Body of pancreas (tissue), 4 donors: ENCODE measurements at regions not wholly inside any gene's neighbourhood (a gene's known extent, or its start where the extent isn't known, plus 50 kb on each side); places are given as distances from the start of the nearest gene placed in this dataset.

Source experiments
- ATAC-seq: fragments of 150-250 bp; one replicate; pipeline ENCODE4 v1.9.1; 2016
- DNase-seq, 4 donors: peaks; one replicate each; pipeline ENCODE4 v3.0.0-alpha.2; 2019
- H3K27ac ChIP-seq, 4 donors: fragments of 200-600 bp; sonication (generic); 1 replicate in 3 of 4; 2 replicates in 1 of 4; pipeline versions ENCODE4 v1.5.1 to v1.6.1; 2016 to 2019; ENCODE audit warnings: mild to moderate bottlenecking in 1 of 4, mixed read lengths in 1 of 4, moderate library complexity in 1 of 4
- H3K27me3 ChIP-seq, 2 donors: fragments of 200-600 bp; sonication (generic); one replicate each; pipeline ENCODE4 v1.6.0; 2016; ENCODE audit warnings: mild to moderate bottlenecking in 1 of 2
- H3K36me3 ChIP-seq, 2 donors: fragments of 200-600 bp; sonication (generic); replicated peaks in 1 of 2; 2 replicates each; pipeline ENCODE4 v1.5.1; 2016; ENCODE audit warnings: low read depth in 2 of 2; ENCODE audit not compliant: insufficient read depth in 1 of 2
- H3K4me1 ChIP-seq: fragments of 200-600 bp; sonication (generic); one replicate; pipeline ENCODE4 v1.6.0; 2016
- H3K4me3 ChIP-seq, 2 donors: fragments of 200-600 bp; sonication (generic); 1 replicate in 1 of 2; 2 replicates in 1 of 2; pipeline ENCODE4 v1.5.1; 2016 to 2019
- H3K9me3 ChIP-seq, 3 donors: fragments of 200-600 bp; sonication (generic); 1 replicate in 2 of 3; 2 replicates in 1 of 3; pipeline ENCODE4 v1.5.1; 2016
- CTCF ChIP-seq, 7 experiments: fragments of 450-650 bp in 4 of 7; fragments of 200-600 bp in 3 of 7; sonication (generic) in 3 of 7; IDR thresholded peaks; one replicate each; pipeline ENCODE4 v1.5.1; 2016 to 2019; ENCODE audit warnings: antibody characterized with exemption in 7 of 7
- POLR2A ChIP-seq, 3 donors: fragments of 450-650 bp; IDR thresholded peaks; one replicate each; pipeline ENCODE4 v1.6.1; 2016; ENCODE audit warnings: antibody characterized with exemption in 3 of 3, mild to moderate bottlenecking in 2 of 3
- WGBS, 2 donors: methylation state at CpG; one replicate each; pipeline ENCODE4 v1.1.5; 2017; 5-methylcytosine and 5-hydroxymethylcytosine counted together
- intact Hi-C: fragments of 100-400 bp; cut with DNase I; formaldehyde crosslinking; loops from one replicate; pipeline ENCODE4 v1.15.1; 2023

GRCh38 chr14:104263675-104264358 lies 125.4 kb downstream of the KIF26A start:
- ATAC-seq = no peak
- H3K27me3 ChIP-seq = no peaks in the 10 kb centered on the region
- no peaks in the 10 kb centered on the region for H3K36me3 ChIP-seq
- DNase-seq = peak in 3 of 4 donors; percentile 2 to 5 (median 3)
- intact Hi-C loops = no loop called here
- H3K9me3 ChIP-seq = no peaks in the 10 kb centered on the region
- TF ChIP-seq CTCF (IDR thresholded peaks at IDR 0.05) = no peak
- TF ChIP-seq POLR2A (IDR thresholded peaks at IDR 0.05) = no peak
- H3K27ac ChIP-seq = no peak overlapping the region
- no peaks in the 10 kb centered on the region for H3K4me1 ChIP-seq
- WGBS, 2 donors = 51 to 54% methylated on average over 12 to 17 of the region's 17 CpGs
- H3K4me3 ChIP-seq = no peak overlapping the region

DNA sequence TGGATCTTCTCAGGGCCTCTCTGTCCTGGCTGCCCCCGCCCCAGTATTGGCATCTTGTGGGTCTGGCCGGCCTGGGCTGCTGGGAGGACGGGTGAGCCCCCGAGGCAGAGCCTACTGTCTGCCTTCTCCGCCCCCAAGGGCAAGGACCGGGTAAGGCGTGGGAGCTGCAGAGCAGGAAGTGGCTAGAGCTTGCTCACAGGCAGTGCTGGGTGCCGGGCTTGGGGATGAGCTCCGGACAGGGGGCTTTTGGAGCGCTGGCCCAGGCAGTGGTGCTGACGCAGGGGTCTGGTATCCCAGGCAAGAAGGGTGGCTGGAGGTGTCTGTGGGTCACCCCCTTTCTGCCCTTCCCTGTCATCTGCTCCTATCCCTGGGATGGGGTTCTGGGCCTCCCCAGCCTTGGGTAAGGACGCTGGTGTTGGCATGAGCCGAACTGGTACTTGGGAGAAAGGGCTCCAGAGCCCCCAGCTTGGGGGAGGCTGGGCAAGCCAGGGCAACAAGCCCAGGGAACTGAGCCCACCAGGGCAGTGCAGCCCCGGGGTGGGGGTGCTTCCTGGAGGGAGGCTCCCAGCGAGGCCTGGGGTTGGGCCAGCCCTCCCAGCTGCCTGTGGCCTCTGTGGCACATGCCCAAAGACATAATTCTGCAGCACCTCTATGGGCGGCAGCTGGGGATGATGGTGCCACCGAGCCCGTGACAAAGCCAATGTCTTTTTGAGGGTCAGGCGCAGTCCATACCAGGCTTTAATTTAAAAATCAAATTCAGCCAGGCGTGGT lies 126.3 kb downstream of the KIF26A start:
- no peaks in the 10 kb centered on the region for H3K9me3 ChIP-seq
- no peak overlapping the region for H3K27ac ChIP-seq
- no peaks in the 10 kb centered on the region for H3K4me1 ChIP-seq
- intact Hi-C loops = no loop called here
- WGBS, 2 donors = 77 to 97% methylated on average over 6 to 20 of the region's 20 CpGs
- no peak overlapping the region for H3K4me3 ChIP-seq
- H3K36me3 ChIP-seq = no peaks in the 10 kb centered on the region
- DNase-seq (peak in 3 of 4 donors; percentile 1 to 10 (median 6)), ATAC-seq (no peak)
- TF ChIP-seq CTCF (IDR thresholded peaks at IDR 0.05) (no peak), POLR2A (IDR thresholded peaks at IDR 0.05) (no peak)
- H3K27me3 ChIP-seq = no peaks in the 10 kb centered on the region

- TF ChIP-seq CTCF (IDR thresholded peaks at IDR 0.05) (no peak), POLR2A (IDR thresholded peaks at IDR 0.05) (no peak)
- intact Hi-C loops = no loop called here
- no peak overlapping the region for H3K27ac ChIP-seq
- H3K4me3 ChIP-seq = no peak overlapping the region
- H3K36me3 ChIP-seq = no peaks in the 10 kb centered on the region
- H3K27me3 ChIP-seq = no peaks in the 10 kb centered on the region
- DNase-seq = peak in 2 of 4 donors; percentile 3 to 8
- H3K4me1 ChIP-seq = no peaks in the 10 kb centered on the region
- no peak for ATAC-seq
- 74 to 78% methylated on average over 19 to 21 of the region's 21 CpGs for WGBS, 2 donors
- H3K9me3 ChIP-seq = no peaks in the 10 kb centered on the region
Measured at GRCh38 chr14:104265918-104266630, 127.7 kb downstream of the KIF26A start.

DNA sequence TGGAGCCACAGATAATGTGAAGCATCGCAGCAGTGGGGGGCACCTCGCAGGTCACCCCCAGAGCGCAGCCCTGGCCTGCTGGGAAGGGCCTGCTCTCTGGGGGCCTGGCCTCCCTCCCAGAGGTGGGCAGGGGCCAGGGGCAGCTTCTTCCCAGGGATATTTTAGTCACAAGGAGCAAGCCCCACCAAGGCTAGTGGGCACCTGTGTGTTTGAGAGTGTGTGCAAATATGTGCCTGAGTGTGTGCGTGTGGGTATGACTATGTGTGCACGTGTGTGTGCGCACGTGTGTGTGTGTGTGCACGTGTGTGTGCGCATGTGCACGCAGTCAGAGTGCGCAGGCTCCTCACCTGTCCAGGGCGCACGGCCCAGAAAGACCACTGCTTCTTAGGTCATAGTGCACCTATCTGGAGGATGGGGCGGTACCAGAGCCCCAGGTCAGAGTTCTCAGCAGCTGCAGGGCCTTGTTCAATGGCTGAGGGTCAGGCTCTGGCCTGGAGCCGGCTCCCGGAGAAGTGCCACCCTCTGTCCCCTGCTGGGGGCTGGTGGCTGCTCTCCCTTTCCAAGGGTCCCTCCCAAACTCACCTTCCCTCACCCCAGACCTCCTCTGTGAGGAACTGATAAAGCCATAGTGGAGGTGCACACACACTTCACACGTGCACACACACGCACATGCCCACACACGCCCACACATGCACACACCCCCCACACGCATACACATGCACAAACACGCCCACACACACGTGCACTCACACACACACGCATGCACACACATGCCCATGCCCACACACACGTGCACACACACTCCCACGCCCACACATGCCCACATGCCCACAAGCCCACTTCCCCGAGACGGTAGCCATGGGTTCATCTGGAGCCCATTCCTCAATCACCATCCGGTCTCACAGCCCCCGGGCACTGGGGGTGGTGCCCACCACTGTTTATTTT lies 128.5 kb downstream of the KIF26A start:
- 75% methylated on average over 23 to 29 of the region's 29 CpGs for WGBS, 2 donors
- H3K9me3 ChIP-seq = no peaks in the 10 kb centered on the region
- no peaks in the 10 kb centered on the region for H3K27me3 ChIP-seq
- no peak for ATAC-seq
- no peak overlapping the region for H3K4me3 ChIP-seq
- intact Hi-C loops = no loop called here
- peak in 3 of 4 donors; percentile 2 to 5 (median 3) for DNase-seq
- no peak overlapping the region for H3K27ac ChIP-seq
- H3K4me1 ChIP-seq = no peaks in the 10 kb centered on the region
- TF ChIP-seq POLR2A (IDR thresholded peaks at IDR 0.05) (no peak), CTCF (IDR thresholded peaks at IDR 0.05) (no peak)
- no peaks in the 10 kb centered on the region for H3K36me3 ChIP-seq
